ENCODE measurements at regions not wholly inside any gene's neighbourhood (a gene's known extent, or its start where the extent isn't known, plus 50 kb on each side); places are given as distances from the start of the nearest gene placed in this dataset.

DNA sequence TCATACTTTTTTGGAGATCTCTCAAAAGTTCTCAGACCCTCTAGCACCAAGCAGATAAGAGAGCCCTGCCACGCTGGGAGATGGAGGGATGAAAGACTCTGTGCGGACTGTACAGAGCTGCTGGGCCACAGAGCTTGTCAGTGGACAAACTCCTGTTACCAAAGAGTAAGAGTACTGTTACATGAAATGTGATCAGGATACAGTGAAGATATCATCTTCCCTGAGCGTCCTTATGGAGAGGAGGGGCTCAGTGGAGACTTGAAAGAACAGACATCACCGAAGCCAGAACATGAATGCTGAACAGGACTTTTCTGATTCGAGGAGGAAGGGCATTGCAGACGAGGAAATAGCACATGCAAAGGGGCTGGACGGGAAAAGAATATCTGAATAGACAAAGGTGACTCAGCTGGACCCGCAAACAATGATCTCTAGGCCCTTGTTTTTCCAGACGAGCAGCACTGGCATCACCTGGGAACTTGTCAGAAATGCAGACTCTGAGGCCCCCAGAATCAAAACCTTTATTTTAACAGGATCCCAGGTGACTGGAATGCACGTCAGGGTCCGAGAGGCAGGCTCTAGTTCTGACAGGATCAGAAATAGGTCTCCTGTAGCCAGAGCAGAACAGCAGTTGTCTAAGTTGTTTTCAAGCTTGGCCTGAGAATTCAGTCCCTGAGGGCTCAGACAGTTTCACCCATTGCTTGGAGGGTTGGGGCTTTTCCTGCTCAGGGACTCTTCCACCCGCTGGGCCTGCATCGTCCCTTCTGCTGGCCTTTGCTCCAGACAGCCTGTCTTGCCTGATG lies 277.9 kb downstream of the RPLP1 start:
- TF ChIP-seq, protein P1, sequence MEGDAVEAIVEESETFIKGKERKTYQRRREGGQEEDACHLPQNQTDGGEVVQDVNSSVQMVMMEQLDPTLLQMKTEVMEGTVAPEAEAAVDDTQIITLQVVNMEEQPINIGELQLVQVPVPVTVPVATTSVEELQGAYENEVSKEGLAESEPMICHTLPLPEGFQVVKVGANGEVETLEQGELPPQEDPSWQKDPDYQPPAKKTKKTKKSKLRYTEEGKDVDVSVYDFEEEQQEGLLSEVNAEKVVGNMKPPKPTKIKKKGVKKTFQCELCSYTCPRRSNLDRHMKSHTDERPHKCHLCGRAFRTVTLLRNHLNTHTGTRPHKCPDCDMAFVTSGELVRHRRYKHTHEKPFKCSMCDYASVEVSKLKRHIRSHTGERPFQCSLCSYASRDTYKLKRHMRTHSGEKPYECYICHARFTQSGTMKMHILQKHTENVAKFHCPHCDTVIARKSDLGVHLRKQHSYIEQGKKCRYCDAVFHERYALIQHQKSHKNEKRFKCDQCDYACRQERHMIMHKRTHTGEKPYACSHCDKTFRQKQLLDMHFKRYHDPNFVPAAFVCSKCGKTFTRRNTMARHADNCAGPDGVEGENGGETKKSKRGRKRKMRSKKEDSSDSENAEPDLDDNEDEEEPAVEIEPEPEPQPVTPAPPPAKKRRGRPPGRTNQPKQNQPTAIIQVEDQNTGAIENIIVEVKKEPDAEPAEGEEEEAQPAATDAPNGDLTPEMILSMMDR (IDR thresholded peaks at IDR 0.05), result no peak
- no peak for TF ChIP-seq POLR2A (IDR thresholded peaks at IDR 0.05)
